ENCODE measurements at regions not wholly inside any gene's neighbourhood (a gene's known extent, or its start where the extent isn't known, plus 50 kb on each side); places are given as distances from the start of the nearest gene placed in this dataset.

GRCh38 chr13:47892374-47892773 lies 108.7 kb downstream of the SUCLA2 start:
- TF ChIP-seq CTCF (IDR thresholded peaks at IDR 0.05), result no peak

DNA sequence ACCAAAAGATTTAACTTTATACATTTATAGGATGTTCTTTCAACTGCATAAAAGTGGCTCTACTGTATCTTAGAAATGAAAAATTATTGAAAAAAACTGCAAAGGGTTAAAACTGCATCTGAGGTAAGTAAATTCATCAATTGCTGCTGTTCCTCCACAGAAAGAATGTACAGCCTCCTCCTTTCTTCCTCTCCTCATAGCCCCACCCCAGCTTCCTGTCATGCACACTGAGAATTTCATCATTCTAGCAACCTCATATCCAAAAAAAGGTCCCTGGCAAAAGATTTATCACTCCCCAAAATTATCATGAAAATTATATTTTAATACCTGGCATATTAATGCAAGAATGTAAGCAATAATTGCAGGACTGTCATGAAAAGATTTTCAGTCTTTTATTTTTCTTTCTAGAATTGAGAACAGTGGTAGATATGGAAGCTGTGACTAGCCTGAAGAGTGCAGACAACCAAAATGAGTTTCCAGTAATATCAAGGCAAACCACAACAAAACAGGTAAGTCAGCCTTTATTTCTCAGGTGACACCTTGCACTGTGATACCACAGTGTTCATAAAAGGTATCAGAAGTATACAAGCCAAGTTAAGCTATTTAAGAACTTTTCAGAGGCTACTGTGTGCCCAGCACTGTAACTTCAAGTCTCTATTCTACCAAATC lies 110.8 kb downstream of the SUCLA2 start:
- TF ChIP-seq CTCF (IDR thresholded peaks at IDR 0.05), result no peak

- TF ChIP-seq CTCF (IDR thresholded peaks at IDR 0.05), result no peak
Measured at GRCh38 chr13:47886314-47886713, 114.8 kb downstream of the SUCLA2 start.

GRCh38 chr13:47875201-47875600 lies 125.9 kb downstream of the SUCLA2 start:
- no peak for TF ChIP-seq CTCF (IDR thresholded peaks at IDR 0.05)

- no peak for TF ChIP-seq CTCF (IDR thresholded peaks at IDR 0.05)
Measured at GRCh38 chr13:47869776-47870175, 131.3 kb downstream of the SUCLA2 start.

DNA sequence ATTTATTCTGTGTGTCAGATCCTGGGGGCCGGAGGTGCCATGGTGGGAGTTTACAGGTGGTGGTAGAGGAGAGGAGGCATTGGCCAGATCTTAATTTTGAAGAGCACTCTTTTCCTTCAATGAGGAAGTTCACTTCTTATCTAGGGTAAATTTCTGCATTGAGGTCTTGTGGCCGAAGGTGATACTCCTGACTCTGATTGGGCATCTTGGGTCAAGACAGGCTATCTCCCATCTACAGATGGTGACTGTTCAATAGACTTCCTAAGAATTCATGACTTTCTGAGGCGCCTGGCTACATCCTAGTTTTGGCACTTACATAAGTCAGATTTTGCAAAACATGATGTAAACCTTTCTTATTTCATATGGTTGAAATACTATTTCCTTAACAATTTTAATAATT lies 135.2 kb downstream of the SUCLA2 start:
- no peak for TF ChIP-seq CTCF (IDR thresholded peaks at IDR 0.05)

- no peak for TF ChIP-seq CTCF (IDR thresholded peaks at IDR 0.05)
Measured at GRCh38 chr13:47862841-47863240, 138.2 kb downstream of the SUCLA2 start.

GRCh38 chr13:47859165-47859564 lies 141.9 kb downstream of the SUCLA2 start:
- no peak for TF ChIP-seq CTCF (IDR thresholded peaks at IDR 0.05)
